GM21786 (cell line): ENCODE measurements at regions not wholly inside any gene's neighbourhood (a gene's known extent, or its start where the extent isn't known, plus 50 kb on each side); places are given as distances from the start of the nearest gene placed in this dataset.
A peak's percentile ranks its signal among the peaks of the same experiment; 100 is the strongest.
"Not testable (repeated sequence)": the region's sequence is repeated elsewhere in the genome, so short reads cannot be mapped to it uniquely, and the experiment has no call there.

Experiments used
- ATAC-seq: cut with Tn5 transposase; IDR thresholded peaks from one replicate; pipeline ENCODE4 v1.9.1; 2021; ENCODE audit not compliant: unreplicated experiment

DNA sequence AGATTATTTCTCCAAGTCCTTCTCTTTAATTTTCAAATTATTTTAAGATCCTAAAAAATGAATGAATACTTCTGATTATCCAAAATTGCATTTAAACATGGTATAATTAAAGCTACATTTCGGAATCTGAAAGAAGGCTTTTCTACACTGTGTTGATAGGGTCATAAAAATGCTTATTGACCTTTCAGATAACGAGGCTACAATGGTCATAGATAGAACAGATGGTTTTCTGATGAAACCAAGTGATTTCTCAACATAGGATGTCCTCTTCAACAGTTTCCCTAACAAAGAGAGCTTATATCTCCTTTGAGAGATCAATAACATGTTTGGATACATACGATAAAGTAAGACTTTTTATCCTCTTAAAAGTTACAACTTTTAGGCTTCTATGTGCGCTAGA is 201.1 kb downstream of the PTH2R start:
- no peak for ATAC-seq

DNA sequence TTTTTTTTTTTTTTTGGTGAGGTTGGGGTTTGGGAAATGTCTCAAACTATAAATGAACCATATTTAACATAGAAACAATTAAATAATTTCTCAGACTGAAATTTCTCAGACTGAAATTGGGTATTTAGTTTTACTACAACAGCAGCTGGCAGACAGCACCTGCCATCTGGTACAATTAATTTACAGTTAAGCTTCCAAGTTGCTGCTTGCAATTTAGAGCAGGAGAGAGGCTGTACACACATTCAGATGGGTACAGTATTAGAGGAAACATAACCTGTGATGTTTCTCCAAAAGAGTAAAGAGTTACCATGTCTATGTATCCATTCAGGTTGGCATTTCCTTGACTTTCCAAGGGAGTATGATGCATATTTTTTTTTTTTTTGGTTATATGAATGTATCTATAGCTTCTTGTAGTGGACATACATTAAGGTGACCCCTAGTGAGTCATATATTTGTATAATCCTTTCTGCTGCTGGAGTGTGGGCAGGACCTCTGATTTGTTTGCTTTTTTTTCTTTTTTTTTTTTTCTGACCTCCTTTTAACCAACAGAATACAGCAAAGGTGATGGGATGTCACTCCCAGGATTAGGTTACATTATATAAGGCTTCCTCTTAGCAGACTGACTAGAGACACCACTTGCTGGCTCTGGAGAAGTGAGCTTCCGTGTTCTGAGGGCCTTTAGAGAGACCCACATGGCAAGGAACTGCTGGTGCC is 201.7 kb downstream of the PTH2R start:
- no peak for ATAC-seq

DNA sequence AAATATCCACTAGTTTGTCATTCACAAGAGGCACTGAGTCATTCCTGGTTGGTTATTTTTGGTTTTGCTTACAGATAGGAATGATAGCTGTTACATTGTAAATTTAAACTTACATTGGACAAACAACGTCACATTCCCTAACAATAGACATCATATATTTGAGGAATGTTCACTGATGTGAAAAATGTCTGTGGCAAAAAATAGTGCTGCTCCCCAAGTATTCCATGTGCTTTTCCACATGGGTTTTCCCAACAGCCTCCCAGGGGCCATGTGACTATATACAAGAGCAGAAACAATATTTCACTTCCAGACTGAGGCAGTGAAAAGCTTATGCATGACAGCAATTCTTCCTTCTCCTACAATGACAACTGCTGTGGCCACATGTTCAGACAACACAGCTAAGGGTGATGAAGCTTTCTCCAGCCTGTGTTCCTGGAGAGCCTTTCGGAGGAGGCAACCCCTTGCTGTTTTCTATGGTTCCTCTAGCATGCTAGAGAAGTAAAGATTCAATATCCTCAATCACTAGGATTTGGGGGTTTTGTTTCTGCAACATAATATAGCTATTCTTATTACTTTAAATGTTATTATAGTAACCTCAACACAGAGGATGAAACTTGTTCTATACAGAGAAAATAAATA is 202.7 kb downstream of the PTH2R start:
- ATAC-seq, result no peak

DNA sequence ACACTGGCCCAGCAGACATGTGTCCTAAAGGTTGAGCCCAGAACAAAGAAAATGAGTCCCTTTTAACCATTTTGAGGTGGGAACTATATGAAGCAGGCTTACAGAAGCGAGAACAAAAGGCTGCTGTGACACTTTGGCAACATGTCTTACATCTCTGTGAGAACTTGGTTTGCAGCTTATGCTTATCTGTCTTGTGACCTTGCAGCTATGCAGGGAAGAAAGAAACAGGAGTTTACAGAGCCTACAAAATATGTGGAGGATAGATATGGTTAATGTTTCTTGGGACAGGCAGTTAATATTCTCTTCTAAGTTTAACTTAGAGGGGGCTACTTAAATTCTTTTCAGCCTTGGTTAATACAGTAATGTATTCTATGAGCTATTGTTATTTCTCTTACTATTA is 209.1 kb downstream of the PTH2R start:
- not testable (repeated sequence) for ATAC-seq

DNA sequence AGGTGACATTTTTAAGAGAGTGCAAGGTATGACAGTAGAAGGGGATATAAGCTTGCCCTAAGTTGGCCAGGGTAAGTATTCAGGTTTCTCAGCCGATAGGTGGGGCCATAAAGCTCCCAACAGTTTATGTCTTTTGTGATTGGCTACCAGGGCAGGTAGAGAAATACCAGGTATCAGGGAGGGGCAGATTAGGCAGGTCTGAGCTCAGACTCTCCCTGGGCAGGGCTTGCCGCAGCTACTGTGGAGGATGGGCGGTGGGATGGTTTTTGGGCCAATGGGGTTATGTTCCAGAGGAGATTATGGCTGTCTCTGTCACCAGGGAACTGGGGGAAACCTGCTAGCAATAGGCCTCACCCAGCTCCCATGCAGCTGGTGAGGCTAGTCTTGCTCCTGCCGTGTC is 211.6 kb downstream of the PTH2R start:
- no peak for ATAC-seq

DNA sequence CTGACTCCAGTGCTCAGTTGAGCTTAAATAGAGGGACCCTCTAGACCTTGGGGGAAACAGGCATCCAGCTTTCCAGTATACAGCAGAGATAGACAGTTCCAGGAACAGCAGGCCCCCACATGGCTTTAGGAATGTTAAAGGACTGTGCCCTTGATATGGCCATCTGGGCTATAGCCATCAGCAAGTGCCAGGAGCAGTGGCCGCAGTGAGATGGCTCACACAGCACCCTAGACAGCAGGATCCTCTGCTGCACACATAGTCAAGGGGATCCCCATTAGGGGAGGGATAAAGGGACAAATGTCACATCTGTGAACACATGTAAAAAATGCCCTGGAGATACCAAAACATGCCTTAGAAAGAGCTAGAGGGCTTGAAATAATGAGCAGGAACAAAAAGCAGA is 213.4 kb downstream of the PTH2R start:
- no peak for ATAC-seq

DNA sequence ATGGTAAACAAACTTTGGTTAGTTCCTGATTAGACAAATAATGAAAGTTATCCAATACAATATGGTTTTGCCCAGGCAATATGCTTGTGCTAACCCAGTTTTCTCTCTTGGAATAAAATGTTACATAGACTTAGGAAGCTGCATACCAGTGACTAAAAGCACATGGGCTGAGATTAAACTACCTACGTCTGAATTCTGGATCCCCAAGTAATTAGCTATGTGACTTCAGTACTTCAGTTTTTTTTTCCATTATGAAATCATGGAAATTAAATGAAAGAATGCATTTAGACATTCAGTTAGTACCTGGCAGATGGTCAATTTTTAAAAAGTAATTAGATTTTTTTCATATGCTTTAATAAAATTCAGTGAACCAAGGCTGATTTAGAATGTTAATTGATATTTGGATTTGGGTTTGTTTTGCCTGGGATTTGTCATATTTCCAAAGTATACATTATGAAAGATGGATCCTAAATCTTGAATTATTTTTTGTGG is 213.9 kb downstream of the PTH2R start:
- no peak for ATAC-seq

DNA sequence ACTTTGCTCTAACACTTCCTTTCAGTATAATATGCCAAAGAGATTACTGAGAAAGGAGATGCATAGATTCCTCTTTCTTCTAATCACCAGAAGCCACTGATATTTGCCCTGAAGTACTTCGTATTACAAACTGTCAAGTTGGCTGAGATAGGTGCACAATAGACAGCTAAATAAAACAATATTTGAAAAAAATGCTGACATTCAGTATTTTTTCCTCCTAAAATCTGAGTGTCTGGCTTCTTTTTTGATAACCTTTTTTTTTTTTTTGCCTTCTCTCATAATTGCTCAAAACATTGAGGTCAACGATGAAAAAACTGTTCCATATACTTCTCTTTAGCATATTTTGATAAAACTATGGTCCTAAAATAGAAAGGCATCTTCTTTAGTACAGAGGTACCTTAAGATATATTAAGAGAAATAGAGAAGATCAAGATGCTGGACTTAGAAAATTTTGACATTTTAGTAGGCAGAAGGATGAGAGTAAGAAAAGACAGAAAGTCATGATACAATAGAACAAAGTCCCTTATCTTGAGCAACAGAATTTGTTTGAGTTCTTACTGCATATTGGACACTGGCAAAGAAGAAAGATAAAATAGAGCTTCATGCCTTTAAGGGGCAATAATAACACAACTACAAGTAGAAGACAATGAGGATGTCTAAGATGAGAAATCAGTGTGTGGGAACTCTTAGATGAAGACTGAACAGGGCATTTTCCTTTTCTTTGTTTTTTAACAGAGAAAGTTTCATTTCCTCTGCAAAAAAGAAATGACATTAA is 220.7 kb downstream of the PTH2R start:
- no peak for ATAC-seq

DNA sequence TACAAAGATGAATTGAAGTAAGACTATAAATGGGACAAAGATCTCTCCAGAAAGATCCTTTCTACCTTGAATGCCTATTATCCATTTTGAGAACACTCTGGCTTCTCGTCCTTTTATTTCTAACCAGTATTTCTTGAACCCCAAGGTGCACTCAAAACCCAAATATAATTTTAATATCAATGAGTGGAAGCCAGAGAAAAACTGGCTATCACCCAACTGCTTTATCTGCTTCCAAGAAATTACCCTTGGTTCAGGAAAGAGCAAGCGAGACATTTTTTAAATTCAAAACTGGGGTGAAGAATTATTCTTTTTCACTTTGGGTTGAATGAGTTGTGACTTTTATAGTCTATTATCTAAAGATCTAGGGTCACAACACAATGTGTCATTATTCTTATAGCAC is 221.3 kb downstream of the PTH2R start:
- ATAC-seq, result no peak

DNA sequence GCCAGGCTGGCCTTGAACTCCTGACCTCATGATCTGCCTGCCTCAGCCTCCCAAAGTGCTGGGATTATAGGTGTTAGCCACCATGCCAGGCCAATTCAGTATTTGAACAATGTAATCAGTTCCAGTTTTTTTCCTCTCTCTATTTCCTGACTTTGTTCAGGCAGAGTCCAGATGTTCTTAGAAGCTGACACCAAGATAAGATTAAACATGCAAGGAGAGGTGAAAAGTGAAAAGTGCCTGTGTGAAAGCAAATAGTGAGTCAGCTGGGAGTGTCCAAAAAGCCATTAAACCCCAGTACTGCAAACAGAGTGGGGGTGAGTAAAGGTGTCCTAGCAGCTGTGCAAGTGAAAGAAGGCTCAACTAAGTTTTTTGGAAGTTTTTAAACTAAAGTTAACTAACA is 231.5 kb downstream of the PTH2R start:
- peak; percentile 71 for ATAC-seq

DNA sequence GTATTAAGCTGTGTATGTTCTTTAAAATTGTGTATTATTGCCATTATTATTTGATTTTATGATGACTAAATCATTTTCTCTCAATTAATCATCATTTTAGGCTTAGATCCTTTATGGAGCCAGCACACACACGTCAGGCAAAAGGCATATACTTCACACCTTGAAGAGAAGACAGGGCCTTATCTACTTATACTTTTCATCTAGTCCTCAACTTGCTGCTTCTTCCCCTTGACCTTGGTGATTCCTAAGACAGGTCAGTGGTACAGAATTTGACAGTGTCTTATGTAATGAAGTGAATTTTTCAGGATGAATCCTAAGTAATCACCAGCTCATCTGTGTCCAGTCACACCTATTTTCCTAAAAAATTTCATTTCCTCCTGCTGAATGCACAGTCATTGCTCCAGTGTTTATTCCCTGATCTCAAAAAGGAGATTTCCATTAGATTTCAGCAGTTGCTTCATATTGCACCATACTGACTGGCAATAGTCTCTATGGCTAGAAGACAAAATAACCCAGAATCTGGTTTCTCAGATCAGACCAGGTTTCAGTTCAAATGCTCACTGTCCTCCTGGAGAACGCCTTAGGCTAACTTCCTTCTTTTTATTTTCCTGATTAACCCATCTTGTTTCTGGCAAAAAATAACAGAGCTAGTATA is 235.7 kb downstream of the PTH2R start:
- no peak for ATAC-seq

DNA sequence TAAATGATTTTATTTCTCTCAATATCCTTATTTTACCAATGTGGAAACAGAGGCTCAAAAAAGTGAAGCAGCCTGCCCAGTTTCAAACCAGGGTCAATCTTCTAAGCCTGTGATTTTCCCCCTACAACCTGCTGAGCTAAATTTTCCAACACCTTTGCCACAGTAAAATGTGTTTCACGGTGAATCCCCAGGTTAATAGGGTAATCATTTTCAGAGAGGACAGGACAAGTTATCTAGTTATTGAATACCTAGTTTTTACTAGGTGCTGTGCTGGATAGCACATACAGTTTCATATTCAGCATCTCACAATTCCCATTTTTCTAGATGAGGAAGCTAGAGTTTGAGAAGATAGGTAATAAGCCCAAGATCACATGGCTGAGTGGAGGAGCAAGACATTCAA is 236.6 kb downstream of the PTH2R start:
- peak; percentile 48 for ATAC-seq

DNA sequence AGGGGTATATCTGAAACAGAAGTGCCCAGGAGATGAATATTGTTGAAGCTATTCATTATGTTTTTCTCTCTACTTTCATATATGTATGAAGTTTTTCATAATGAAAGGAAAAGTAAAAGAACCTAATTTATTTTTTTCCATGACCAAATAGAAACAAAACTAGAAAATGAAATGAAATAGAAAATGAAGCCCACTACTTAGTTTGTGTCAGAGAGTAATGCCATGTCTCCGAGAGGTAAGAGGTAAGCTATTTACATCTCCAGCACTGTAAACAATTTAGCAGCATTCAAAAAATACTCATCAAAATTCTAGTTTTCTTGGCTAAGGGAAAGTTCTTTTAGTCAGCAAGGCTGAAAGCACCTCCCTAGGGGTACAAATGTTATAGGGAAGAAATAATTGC is 238.6 kb downstream of the PTH2R start:
- ATAC-seq, result peak; percentile 33

DNA sequence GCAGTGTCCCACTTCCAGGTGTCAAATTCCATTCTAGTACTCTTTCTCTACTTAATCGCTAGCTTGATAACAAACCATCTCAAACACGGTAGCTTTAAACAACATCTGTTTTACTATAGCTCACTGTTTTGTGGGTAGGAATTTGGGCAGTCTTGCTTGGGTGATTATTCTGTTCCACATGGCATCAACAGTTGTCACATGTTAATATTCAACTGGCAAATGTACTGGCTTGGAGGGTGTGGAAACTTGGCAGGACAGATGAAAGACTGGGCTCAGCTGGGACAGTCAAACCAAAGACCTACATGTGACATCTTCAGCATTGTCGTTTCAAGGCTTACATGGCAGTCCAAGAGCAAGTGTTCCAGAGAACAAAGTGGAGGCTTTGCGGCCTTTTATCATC is 241.8 kb downstream of the PTH2R start:
- peak; percentile 37 for ATAC-seq

DNA sequence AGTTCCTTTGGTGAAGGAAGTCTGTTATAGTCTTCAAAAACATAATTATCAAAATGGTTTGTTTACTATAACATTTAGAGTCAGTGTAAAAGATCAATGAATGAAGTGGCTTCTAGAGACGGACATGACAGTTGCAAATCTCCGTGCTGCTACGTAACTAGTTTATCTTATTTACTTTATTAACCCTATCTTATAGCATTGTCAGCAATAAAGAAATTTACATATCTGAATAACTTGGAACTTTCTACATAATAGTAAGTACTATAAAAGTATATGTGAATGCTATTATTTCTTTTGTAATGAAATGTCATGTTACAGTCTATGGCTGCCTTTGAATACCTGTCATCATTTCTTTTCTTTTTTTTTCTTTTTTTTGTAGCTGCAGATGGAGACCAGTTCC is 246.8 kb downstream of the PTH2R start:
- ATAC-seq, result no peak

DNA sequence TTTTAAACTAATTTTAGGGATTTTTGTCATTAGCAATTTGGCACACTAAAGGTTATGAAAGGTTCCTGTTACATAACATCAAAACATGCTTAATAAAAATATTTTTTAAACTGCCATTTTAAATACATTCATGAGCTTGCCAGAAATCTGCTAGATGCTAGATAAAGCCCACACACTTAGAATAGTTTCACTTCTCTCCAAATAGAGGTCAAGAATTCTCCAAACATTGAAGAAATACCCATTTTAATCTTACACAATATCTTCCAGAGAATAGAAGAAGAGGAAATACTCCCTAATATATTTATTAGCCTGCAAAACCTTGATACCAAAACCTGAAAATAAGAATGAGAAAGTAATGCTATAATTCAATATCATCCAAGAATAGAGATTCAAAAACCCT is 247.5 kb downstream of the PTH2R start:
- ATAC-seq, result no peak

DNA sequence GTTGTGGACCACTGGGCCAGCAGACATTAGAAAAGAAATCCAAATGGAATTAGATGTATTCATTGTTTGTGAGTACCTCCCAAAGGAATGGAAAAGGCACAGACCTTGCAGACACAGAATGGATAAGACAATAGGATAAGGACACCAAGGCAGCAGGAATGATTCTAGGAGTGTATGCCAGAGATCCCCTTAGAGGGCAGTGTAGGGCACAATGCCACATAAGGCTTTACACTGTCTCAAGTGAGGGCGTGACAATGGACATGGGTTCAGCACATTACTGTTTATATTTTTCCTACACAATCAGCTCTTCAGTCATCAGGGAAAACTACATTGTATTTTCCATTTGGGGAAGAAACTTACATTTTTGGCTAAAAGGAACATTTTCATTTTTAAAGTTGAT is 250.9 kb downstream of the PTH2R start:
- no peak for ATAC-seq

DNA sequence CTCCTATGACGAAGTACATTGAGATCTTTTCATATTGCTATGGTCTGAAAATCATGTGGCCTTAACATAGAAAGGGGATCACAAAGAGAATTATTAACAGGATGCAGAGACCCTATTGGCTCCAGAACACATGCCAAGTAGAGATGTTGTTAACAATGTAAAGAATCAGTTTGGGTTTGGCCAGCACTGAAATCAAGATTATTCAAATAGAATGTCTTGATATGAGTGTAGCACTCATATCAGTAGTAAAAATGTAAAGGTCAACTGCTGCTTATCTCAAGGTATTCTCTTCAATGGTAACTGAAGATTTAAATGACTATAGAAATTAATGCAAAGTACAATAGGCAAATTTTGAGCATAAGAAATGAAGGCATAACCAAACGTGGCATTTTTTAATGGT is 262.8 kb downstream of the PTH2R start:
- peak; percentile 46 for ATAC-seq

DNA sequence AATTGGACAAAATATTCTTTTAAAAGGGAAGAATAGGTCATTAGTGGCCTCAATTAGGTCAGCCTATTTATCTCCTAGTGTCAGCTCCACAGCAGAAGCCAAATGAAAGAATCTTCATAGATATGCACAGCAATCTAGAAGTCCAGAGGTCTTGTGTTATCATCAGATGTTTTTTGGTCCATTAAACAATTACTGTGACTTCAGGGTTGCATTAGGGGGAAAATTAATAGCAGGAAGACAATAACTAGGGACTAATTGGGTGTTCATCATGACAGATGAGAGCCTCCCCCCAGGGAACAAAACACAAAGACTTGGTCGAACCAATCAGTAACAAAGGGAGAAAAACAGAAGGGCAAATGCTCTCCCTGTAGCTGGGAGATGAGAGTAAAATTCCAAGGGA is 264.7 kb downstream of the PTH2R start:
- ATAC-seq, result no peak

DNA sequence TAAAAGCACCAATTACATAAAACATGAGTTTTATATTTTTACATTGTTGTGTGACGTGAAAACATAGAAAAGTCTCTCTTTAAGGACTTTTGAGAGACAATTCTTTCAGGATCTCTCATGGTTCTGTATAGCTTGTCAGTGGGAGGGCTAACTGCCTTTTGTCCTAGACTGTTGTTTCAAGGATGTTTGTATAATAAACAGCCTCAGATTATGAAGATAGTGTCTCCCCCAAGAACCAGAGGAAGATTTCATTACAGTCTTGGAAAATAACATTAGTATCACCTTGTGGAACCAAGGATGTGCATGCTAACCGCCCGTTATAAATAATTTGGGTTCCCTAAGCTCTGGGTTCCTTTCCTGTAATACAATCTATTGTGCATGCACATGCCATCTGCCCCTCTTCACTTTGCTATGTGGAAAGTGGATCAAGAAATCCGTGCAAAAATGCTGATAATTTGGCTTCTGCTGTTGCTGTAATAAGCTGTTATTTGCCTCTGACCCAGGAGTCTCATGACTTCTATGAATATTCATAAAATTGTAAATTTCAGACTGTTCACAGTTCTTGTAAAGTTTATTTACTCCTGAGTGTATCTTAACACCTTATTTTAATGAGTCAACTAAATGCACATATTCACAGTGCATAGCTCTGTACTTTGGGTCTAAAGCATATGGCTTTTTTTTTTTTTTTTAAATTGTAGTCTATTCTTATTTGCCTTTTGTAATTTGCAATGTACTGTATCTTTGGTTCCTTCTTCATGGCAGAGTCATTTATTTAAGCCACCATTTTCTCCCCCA is 265.5 kb downstream of the PTH2R start:
- no peak for ATAC-seq

DNA sequence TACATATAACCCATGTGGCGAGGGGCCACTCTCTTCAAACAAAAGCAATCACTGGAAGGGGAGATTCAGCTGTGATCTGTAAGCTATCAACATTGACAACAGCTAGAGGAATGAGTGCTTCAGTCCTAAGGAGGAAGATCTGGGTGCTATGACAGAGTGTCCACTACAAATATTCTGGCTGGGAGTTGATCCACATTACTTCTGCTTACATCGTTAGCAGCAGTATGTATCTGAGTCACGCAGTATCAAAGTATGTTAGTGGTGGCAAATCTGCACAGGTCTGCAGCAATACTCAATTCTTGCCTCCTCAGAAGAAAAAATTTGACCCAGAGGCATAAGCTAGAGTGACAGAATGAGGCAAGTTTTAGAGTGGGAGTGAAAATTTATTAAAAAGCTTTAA is 267.0 kb downstream of the PTH2R start:
- ATAC-seq, result no peak
